BLaER1 (cell line): ENCODE measurements at regions not wholly inside any gene's neighbourhood (a gene's known extent, or its start where the extent isn't known, plus 50 kb on each side); places are given as distances from the start of the nearest gene placed in this dataset.

Source experiments
- H3K27ac ChIP-seq: shearing (Covaris generic); formaldehyde crosslinking; 2 replicates; pipeline ENCODE4 v1.8.1; 2022
- H3K27me3 ChIP-seq: shearing (Covaris generic); formaldehyde crosslinking; 2 replicates; pipeline ENCODE4 v1.8.1; 2022
- H3K36me3 ChIP-seq: shearing (Covaris generic); formaldehyde crosslinking; 2 replicates; pipeline ENCODE4 v1.8.1; 2022
- H3K4me1 ChIP-seq: shearing (Covaris generic); formaldehyde crosslinking; 2 replicates; pipeline ENCODE4 v1.8.1; 2022
- H3K4me2 ChIP-seq: shearing (Covaris generic); formaldehyde crosslinking; 2 replicates; pipeline ENCODE4 v1.8.1; 2022
- H3K4me3 ChIP-seq: shearing (Covaris generic); formaldehyde crosslinking; 2 replicates; pipeline ENCODE4 v1.8.1; 2022
- H3K9ac ChIP-seq: shearing (Covaris generic); formaldehyde crosslinking; 2 replicates; pipeline ENCODE4 v1.8.1; 2022
- H3K9me3 ChIP-seq: shearing (Covaris generic); formaldehyde crosslinking; 2 replicates; pipeline ENCODE4 v1.8.1; 2022
- H4K20me1 ChIP-seq: shearing (Covaris generic); formaldehyde crosslinking; 2 replicates; pipeline ENCODE4 v1.8.1; 2022
- Cebpa-rat ChIP-seq: shearing (Covaris generic); IDR thresholded peaks from 2 replicates; pipeline ENCODE4 v1.8.1; 2022

DNA sequence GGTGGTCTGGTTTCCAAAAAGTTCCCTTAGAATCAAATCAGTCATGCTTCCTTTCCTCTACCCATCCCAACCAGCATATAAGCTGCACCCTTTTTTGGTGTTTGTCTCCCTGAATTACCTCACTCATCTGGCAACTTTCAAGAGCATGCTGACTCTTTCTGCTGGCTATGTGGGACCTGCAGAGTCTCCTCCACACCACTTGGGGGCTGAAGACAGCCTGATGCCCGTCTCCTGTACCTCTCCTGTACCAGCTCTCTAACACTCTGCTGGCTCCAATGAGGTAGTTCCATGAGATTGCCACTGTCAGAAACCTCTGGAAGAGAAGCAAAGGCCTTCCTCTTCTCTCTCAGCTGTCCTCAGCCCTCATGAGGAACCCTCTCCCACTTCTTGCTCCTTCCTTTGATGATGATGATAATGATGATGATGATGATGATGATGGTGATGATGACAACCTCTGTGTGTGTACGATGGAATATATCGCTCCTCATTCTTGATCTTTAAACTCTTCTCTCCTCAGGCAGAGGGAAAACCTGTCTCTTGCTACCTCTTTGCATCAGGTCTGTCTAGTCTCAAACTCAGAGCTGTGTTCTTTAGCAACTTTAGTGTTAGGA, 257.5 kb downstream of the ZNF621 start:
- peaks cover 18% of the 10 kb centered on the region for H3K4me1 ChIP-seq
- H3K9ac ChIP-seq, result no peak overlapping the region
- H3K27me3 ChIP-seq, result no peaks in the 10 kb centered on the region
- TF ChIP-seq Cebpa-rat, result no peak
- H4K20me1 ChIP-seq, result no peaks in the 10 kb centered on the region
- H3K4me2 ChIP-seq, result no peak overlapping the region
- H3K27ac ChIP-seq, result no peak overlapping the region
- peaks cover 11% of the 10 kb centered on the region; the same call in 1 of the 2 replicates for H3K9me3 ChIP-seq
- H3K36me3 ChIP-seq, result no peaks in the 10 kb centered on the region
- H3K4me3 ChIP-seq, result no peak overlapping the region

DNA sequence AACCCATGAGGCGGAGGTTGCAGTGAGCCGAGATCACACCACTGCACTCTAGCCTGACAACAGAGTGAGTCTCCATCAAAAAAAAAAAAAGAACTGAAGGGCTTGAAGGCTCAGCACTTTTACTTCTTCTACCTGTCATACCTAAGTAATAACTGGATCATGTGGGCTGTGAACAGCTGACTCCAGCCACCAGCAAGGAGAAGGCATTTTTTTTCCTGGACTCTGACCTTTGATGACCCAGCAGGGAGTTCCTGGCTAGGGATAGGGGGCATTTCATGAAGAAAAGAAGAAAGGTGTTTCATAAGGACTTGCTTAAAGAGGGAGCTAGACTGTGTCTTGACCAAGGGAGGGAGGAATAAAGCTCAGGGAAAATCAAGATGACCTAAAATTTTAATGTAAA, 266.0 kb downstream of the ZNF621 start:
- Histone ChIP-seq H3K9me3 (peaks cover 7% of the 10 kb centered on the region; the same call in 1 of the 2 replicates), H4K20me1 (no peaks in the 10 kb centered on the region), H3K4me1 (no peaks in the 10 kb centered on the region), H3K4me3 (no peak overlapping the region), H3K4me2 (no peak overlapping the region), H3K27me3 (no peaks in the 10 kb centered on the region), H3K36me3 (no peaks in the 10 kb centered on the region), H3K27ac (no peak overlapping the region), H3K9ac (no peak overlapping the region)
- TF ChIP-seq Cebpa-rat, result no peak

DNA sequence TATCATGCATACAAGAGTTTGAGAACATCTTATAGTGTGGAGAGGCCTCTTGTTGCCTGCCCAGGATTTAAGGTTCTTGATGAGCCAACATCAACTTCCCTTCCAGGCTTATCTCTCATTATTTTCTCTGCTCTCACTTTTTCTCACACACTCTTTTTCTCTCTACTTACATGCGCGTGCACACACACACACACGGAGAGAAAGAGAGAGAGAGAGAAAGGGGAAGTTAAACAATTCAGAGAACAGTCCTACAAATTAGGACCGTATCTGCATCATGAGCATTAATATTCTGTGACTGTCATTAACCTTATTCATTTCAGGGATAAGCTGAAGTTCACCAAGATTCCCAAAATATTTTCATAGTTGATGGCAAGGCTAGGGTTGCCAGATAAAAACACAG, 269.0 kb downstream of the ZNF621 start:
- H3K9me3 ChIP-seq, result no peaks in the 10 kb centered on the region
- no peaks in the 10 kb centered on the region for H4K20me1 ChIP-seq
- no peak overlapping the region for H3K4me2 ChIP-seq
- H3K27me3 ChIP-seq, result no peaks in the 10 kb centered on the region
- H3K27ac ChIP-seq, result no peak overlapping the region
- no peak for TF ChIP-seq Cebpa-rat
- no peak overlapping the region for H3K4me3 ChIP-seq
- H3K9ac ChIP-seq, result no peak overlapping the region
- H3K36me3 ChIP-seq, result no peaks in the 10 kb centered on the region
- H3K4me1 ChIP-seq, result no peaks in the 10 kb centered on the region

DNA sequence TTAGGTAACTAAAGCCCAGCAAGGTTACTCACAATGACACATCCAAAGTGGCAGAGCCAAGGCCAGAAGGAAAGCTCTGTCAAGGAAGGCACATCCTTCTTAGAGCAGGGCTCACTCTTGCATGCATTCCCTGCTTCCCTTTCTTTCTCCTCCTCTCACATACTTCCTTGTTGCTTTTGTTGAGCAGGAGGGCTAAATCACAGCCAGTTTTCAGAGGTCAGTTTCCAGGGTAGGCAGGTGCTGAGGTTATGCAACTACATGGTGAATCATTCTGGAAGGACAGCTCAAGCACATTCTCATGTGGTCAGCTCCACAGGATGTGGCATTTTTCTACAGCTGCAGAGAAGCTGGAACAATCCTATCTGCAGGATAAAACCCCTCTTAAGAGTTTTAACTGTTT, 275.6 kb downstream of the ZNF621 start:
- no peak overlapping the region for H3K4me3 ChIP-seq
- H3K36me3 ChIP-seq, result no peaks in the 10 kb centered on the region
- no peak overlapping the region for H3K9ac ChIP-seq
- TF ChIP-seq Cebpa-rat, result no peak
- H3K27me3 ChIP-seq, result no peaks in the 10 kb centered on the region
- H3K4me1 ChIP-seq, result no peaks in the 10 kb centered on the region; the same call in 1 of the 2 replicates
- H4K20me1 ChIP-seq, result no peaks in the 10 kb centered on the region
- no peak overlapping the region for H3K4me2 ChIP-seq
- no peaks in the 10 kb centered on the region for H3K9me3 ChIP-seq
- H3K27ac ChIP-seq, result no peak overlapping the region

DNA sequence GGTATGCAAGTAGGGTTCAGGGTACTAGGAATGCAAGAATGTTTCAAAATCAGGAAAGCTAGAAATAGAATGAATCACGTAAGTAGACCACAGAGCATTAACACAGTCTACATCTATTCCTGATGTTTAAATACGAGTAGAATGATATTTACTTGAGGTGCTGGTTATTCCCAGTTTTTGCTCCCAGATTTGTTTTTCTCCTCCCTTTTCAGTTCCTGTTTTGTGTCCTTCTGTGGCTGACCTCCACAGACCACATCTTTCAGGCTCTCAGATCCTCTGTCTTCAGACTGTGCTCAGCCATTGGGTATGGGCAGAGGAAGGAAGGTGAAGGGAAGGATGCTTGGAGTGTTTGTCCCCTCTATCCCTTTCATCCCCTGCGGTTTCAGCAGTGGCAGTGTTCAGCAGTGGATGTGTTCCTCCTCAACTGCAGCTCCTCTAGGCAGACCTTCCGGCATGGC, 276.6 kb downstream of the ZNF621 start:
- H3K36me3 ChIP-seq, result no peaks in the 10 kb centered on the region
- no peak overlapping the region for H3K4me2 ChIP-seq
- H3K9ac ChIP-seq, result no peak overlapping the region
- no peak overlapping the region for H3K27ac ChIP-seq
- no peaks in the 10 kb centered on the region for H4K20me1 ChIP-seq
- no peak for TF ChIP-seq Cebpa-rat
- no peaks in the 10 kb centered on the region for H3K9me3 ChIP-seq
- H3K27me3 ChIP-seq, result no peaks in the 10 kb centered on the region
- no peak overlapping the region for H3K4me3 ChIP-seq
- no peaks in the 10 kb centered on the region; the same call in 1 of the 2 replicates for H3K4me1 ChIP-seq

DNA sequence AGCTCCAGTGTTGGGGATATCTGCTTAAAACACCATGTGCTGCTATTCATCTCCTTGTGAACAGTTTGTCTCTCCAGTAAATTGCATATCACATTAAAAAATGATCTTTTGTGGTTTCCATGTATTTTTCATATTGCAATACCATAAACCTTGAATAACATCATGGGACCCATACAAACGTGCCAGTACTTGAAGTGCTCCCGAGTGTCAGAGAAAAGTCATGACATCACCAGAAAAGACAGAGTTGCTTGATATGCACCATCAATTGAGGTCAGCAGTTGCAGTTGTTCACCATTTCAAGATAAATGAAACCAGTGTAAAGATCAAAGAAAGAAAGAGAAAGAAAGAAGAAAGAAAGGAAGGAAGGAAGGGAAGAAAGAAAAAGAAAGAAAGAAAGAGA, 278.6 kb downstream of the ZNF621 start:
- H3K9me3 ChIP-seq, result no peaks in the 10 kb centered on the region
- H3K4me1 ChIP-seq, result no peaks in the 10 kb centered on the region; the same call in 1 of the 2 replicates
- no peak overlapping the region for H3K9ac ChIP-seq
- H4K20me1 ChIP-seq, result no peaks in the 10 kb centered on the region
- H3K36me3 ChIP-seq, result no peaks in the 10 kb centered on the region
- H3K27ac ChIP-seq, result no peak overlapping the region
- no peak overlapping the region for H3K4me2 ChIP-seq
- TF ChIP-seq Cebpa-rat, result no peak
- no peaks in the 10 kb centered on the region for H3K27me3 ChIP-seq
- H3K4me3 ChIP-seq, result no peak overlapping the region

DNA sequence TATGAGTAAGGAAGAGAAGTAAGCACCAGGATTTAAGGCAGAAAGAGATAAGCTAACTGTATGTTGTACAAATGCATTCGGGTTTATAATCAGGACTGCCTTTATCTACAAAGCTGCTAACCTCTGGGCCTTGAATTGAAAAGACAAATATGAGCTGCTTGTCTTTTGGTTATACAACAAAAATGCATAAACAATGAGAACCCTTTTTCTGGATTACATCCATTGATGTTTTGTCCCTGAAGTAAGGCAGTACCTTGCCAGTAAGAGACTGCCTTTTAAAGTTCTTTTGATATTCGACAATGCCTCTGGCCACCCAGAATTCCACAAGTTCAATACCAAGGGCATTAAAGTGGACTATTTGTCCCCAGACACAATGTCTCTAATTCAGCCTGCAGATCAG, 280.7 kb downstream of the ZNF621 start:
- no peaks in the 10 kb centered on the region for H4K20me1 ChIP-seq
- H3K9me3 ChIP-seq, result peaks cover 8% of the 10 kb centered on the region
- H3K4me3 ChIP-seq, result no peak overlapping the region
- no peak overlapping the region for H3K27ac ChIP-seq
- H3K36me3 ChIP-seq, result no peaks in the 10 kb centered on the region
- H3K9ac ChIP-seq, result no peak overlapping the region
- H3K4me1 ChIP-seq, result no peaks in the 10 kb centered on the region; the same call in 1 of the 2 replicates
- H3K4me2 ChIP-seq, result no peak overlapping the region
- TF ChIP-seq Cebpa-rat, result no peak
- H3K27me3 ChIP-seq, result no peaks in the 10 kb centered on the region

DNA sequence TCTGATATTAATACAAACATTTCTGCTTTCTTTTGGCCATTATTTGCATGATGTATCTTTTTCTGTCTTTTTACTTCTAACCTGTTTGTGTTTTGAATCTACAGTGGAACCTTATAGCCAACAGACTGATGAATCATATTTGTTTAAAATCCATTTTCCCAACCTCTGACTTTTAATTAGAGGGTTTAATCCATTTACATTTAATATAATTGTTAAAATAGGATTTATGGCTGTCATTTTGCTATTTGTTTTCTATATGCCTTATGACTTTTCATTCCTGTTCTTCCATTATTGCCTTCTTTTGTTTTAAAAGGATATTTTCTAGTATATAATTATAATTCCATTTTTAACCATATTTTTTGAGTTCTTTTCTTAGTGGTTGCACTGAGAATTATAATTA, 286.1 kb downstream of the ZNF621 start:
- no peaks in the 10 kb centered on the region for H3K4me1 ChIP-seq
- no peak overlapping the region for H3K4me3 ChIP-seq
- no peak overlapping the region for H3K27ac ChIP-seq
- no peak overlapping the region for H3K4me2 ChIP-seq
- no peaks in the 10 kb centered on the region for H4K20me1 ChIP-seq
- no peaks in the 10 kb centered on the region for H3K27me3 ChIP-seq
- H3K9me3 ChIP-seq, result peaks cover 15% of the 10 kb centered on the region
- no peak for TF ChIP-seq Cebpa-rat
- no peaks in the 10 kb centered on the region for H3K36me3 ChIP-seq
- H3K9ac ChIP-seq, result no peak overlapping the region

DNA sequence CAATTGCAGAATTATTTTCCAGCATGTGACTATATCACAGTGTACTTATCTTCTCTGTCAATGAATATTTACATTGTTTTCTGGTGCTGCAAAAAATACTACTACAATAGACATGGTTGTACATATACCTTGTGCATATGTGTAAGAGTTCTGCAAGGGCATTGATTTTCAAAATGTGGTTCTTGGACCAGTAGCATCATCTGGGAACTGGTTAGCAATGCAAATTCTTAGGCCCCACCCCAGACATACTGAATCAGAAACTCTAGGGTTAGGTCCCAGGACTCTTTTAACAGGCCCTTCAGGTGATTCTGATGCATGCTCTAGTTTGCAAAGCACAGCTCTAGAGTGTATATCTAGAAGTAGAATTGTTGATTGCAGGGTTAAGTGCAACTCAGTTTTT, 292.3 kb downstream of the ZNF621 start:
- Histone ChIP-seq H3K27me3 (no peaks in the 10 kb centered on the region), H3K27ac (no peak overlapping the region), H3K9me3 (no peaks in the 10 kb centered on the region), H3K36me3 (no peaks in the 10 kb centered on the region), H3K4me3 (no peak overlapping the region), H3K4me2 (no peak overlapping the region), H3K9ac (no peak overlapping the region), H4K20me1 (no peaks in the 10 kb centered on the region), H3K4me1 (no peaks in the 10 kb centered on the region)
- TF ChIP-seq Cebpa-rat, result no peak

DNA sequence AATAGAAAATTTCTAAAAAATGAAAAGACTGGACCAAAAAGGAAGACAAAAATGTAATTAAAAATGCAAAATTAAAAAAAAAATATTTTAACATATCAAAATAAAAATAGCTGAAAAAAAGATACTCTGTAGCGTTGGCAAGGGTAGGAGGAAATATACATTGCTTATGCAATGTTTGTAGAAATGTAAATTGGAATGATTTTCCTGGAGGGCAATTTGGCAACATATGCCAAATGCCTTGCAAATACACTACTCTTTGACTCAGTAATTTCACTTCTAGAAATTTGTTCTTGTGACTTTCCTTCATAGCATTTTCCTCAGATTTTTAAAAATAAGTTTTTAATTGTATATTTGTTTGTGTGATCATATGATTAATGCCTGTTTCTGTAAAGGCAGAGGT, 296.6 kb downstream of the ZNF621 start:
- Histone ChIP-seq H3K9ac (no peak overlapping the region), H3K9me3 (no peaks in the 10 kb centered on the region), H3K36me3 (no peaks in the 10 kb centered on the region), H4K20me1 (no peaks in the 10 kb centered on the region), H3K4me1 (no peaks in the 10 kb centered on the region), H3K4me2 (no peak overlapping the region), H3K27ac (no peak overlapping the region), H3K27me3 (no peaks in the 10 kb centered on the region), H3K4me3 (no peak overlapping the region)
- TF ChIP-seq Cebpa-rat, result no peak

DNA sequence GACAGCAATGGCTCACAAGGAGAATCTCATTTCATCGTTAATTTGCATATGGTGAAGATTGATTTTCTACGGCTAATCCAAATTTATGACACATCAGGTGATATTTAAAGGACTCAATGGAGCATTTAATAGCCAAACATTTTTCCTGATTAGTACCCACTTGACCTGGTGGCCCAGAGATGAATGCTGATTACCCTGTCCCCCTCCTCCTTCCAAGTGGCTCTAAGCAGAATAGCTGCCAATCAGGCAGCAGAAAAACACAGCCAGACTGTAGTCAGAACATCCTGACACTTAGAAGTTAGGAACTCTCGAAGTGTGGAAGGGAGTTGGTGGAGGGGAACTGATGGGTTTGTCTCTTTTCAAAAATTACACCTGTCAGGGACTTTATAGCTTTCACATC, 302.5 kb downstream of the ZNF621 start:
- Histone ChIP-seq H3K27me3 (no peaks in the 10 kb centered on the region), H3K27ac (no peak overlapping the region), H3K4me2 (no peak overlapping the region), H4K20me1 (no peaks in the 10 kb centered on the region), H3K9ac (no peak overlapping the region), H3K9me3 (no peaks in the 10 kb centered on the region), H3K4me3 (no peak overlapping the region), H3K4me1 (no peaks in the 10 kb centered on the region), H3K36me3 (no peaks in the 10 kb centered on the region)
- TF ChIP-seq Cebpa-rat, result no peak
